ENCODE measurements at regions not wholly inside any gene's neighbourhood (a gene's known extent, or its start where the extent isn't known, plus 50 kb on each side); places are given as distances from the start of the nearest gene placed in this dataset.
A peak's percentile ranks its signal among the peaks of the same experiment; 100 is the strongest.

DNA sequence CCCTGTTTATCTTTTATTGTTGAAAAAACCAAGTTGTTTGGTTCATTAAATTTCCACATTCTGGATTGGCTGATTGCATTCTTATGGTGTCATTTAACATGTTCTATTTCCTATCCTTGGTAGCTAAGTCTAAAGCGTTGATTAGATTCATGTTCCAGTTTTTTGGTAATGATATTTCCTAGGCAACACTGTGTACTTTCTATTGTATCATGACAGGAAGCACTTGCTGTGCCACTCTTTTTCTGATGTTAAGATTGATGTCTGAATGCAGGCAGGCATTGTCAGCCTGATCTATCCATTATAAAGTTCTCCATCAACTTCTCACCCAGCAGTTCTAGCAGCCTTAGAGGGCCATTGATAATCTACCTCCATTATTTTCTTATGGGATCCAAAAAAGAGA, 91.1 kb upstream of the ARID2 start:
- Histone ChIP-seq H3K4me3 (ENCODE audit: low read length) (no peak overlapping the region), H2AFZ (ENCODE audit: low read length) (no peak overlapping the region), H3K79me2 (ENCODE audit: low read length) (no peaks in the 10 kb centered on the region), H4K20me1 (ENCODE audit: low read length) (no peaks in the 10 kb centered on the region), H3F3A (ENCODE audit: low read length, unreplicated experiment) (no peaks in the 10 kb centered on the region), H3K9ac (ENCODE audit: low read length) (no peak overlapping the region), H3K27me3 (ENCODE audit: low read length) (no peaks in the 10 kb centered on the region), H3K4me2 (ENCODE audit: low read length) (peak overlapping the region; percentile 45), H3K36me3 (ENCODE audit: low read depth, low read length) (no peaks in the 10 kb centered on the region), H3K27ac (ENCODE audit: low read length) (peak overlapping the region; percentile 9; the same call in 1 of the 2 replicates), H3K4me1 (ENCODE audit: insufficient read depth, low read length) (peaks cover 14% of the 10 kb centered on the region), H3K9me2 (replicated peaks; ENCODE audit: low read length) (no peaks in the 10 kb centered on the region), H3K9me3 (ENCODE audit: low read length) (no peaks in the 10 kb centered on the region)
- no TSS peak for BruUV-seq (replicated peaks)
- CTCF ChIA-PET: no interaction called here
- ATAC-seq: no peak
- POLR2A ChIA-PET (ENCODE audit: unreplicated experiment): no interaction called here
- intact Hi-C loops (cut with micrococcal nuclease): no loop called here
- no peak for DNase-seq
- TF ChIP-seq EZH2phosphoT487 (IDR thresholded peaks at IDR 0.05; ENCODE audit: borderline replicate concordance, low read length): no peak
- TF ChIP-seq EZH2 (IDR thresholded peaks at IDR 0.05; ENCODE audit: low read length, unreplicated experiment): no peak
- TF ChIP-seq, protein P1, sequence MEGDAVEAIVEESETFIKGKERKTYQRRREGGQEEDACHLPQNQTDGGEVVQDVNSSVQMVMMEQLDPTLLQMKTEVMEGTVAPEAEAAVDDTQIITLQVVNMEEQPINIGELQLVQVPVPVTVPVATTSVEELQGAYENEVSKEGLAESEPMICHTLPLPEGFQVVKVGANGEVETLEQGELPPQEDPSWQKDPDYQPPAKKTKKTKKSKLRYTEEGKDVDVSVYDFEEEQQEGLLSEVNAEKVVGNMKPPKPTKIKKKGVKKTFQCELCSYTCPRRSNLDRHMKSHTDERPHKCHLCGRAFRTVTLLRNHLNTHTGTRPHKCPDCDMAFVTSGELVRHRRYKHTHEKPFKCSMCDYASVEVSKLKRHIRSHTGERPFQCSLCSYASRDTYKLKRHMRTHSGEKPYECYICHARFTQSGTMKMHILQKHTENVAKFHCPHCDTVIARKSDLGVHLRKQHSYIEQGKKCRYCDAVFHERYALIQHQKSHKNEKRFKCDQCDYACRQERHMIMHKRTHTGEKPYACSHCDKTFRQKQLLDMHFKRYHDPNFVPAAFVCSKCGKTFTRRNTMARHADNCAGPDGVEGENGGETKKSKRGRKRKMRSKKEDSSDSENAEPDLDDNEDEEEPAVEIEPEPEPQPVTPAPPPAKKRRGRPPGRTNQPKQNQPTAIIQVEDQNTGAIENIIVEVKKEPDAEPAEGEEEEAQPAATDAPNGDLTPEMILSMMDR (conservative IDR thresholded peaks at IDR 0.05; ENCODE audit: low read depth, low read length): no peak

GRCh38 chr12:45644541-45644940, 85.0 kb upstream of the ARID2 start:
- no peaks in the 10 kb centered on the region for H3K9me3 ChIP-seq (ENCODE audit: low read length)
- H3K9ac ChIP-seq (ENCODE audit: low read length): no peak overlapping the region
- intact Hi-C loops (cut with micrococcal nuclease): no loop called here
- CTCF ChIA-PET: no interaction called here
- no peaks in the 10 kb centered on the region for H3F3A ChIP-seq (ENCODE audit: low read length, unreplicated experiment)
- no peaks in the 10 kb centered on the region for H4K20me1 ChIP-seq (ENCODE audit: low read length)
- no peak overlapping the region for H3K4me2 ChIP-seq (ENCODE audit: low read length)
- ATAC-seq (peak; percentile 11; the same call in 1 of the 2 replicates), DNase-seq (peak; percentile 38)
- BruUV-seq (replicated peaks): no TSS peak
- peak overlapping the region; percentile 58 for H2AFZ ChIP-seq (ENCODE audit: low read length)
- no peaks in the 10 kb centered on the region for H3K79me2 ChIP-seq (ENCODE audit: low read length)
- no peaks in the 10 kb centered on the region for H3K4me1 ChIP-seq (ENCODE audit: insufficient read depth, low read length)
- no peak overlapping the region for H3K27ac ChIP-seq (ENCODE audit: low read length)
- H3K36me3 ChIP-seq (ENCODE audit: low read depth, low read length): no peaks in the 10 kb centered on the region
- POLR2A ChIA-PET (ENCODE audit: unreplicated experiment): no interaction called here
- TF ChIP-seq EZH2 (IDR thresholded peaks at IDR 0.05; ENCODE audit: low read length, unreplicated experiment) (no peak), EZH2phosphoT487 (IDR thresholded peaks at IDR 0.05; ENCODE audit: borderline replicate concordance, low read length) (no peak)
- TF ChIP-seq, protein P1 (conservative IDR thresholded peaks at IDR 0.05; ENCODE audit: low read depth, low read length): no peak
- H3K9me2 ChIP-seq (replicated peaks; ENCODE audit: low read length): 0 out of 2 replicates have a peak, but pooled peaks cover 2% of the 10 kb centered on the region
- H3K4me3 ChIP-seq (ENCODE audit: low read length): no peak overlapping the region
- no peaks in the 10 kb centered on the region for H3K27me3 ChIP-seq (ENCODE audit: low read length)

GRCh38 chr12:45646851-45647581, 82.5 kb upstream of the ARID2 start:
- TF ChIP-seq EZH2 (IDR thresholded peaks at IDR 0.05; ENCODE audit: low read length, unreplicated experiment) (no peak), EZH2phosphoT487 (IDR thresholded peaks at IDR 0.05; ENCODE audit: borderline replicate concordance, low read length) (no peak)
- TF ChIP-seq, protein P1 (conservative IDR thresholded peaks at IDR 0.05; ENCODE audit: low read depth, low read length): no peak
- Histone ChIP-seq H3K9me3 (ENCODE audit: low read length) (no peaks in the 10 kb centered on the region), H3F3A (ENCODE audit: low read length, unreplicated experiment) (no peaks in the 10 kb centered on the region), H4K20me1 (ENCODE audit: low read length) (no peaks in the 10 kb centered on the region), H3K27ac (ENCODE audit: low read length) (no peak overlapping the region), H3K36me3 (ENCODE audit: low read depth, low read length) (no peaks in the 10 kb centered on the region), H3K4me2 (ENCODE audit: low read length) (no peak overlapping the region), H3K27me3 (ENCODE audit: low read length) (no peaks in the 10 kb centered on the region), H3K9ac (ENCODE audit: low read length) (no peak overlapping the region), H3K4me1 (ENCODE audit: insufficient read depth, low read length) (no peaks in the 10 kb centered on the region), H3K4me3 (ENCODE audit: low read length) (no peak overlapping the region), H2AFZ (ENCODE audit: low read length) (no peak overlapping the region), H3K9me2 (replicated peaks; ENCODE audit: low read length) (0 out of 2 replicates have a peak, but pooled peaks cover 5% of the 10 kb centered on the region), H3K79me2 (ENCODE audit: low read length) (no peaks in the 10 kb centered on the region)
- ChIA-PET CTCF (no interaction called here), POLR2A (ENCODE audit: unreplicated experiment) (no interaction called here)
- no TSS peak for BruUV-seq (replicated peaks)
- ATAC-seq (no peak), DNase-seq (no peak)
- intact Hi-C loops (cut with micrococcal nuclease): no loop called here

Measured in PC-3 (cell line).